ENCODE measurements at regions not wholly inside any gene's neighbourhood (a gene's known extent, or its start where the extent isn't known, plus 50 kb on each side); places are given as distances from the start of the nearest gene placed in this dataset.
"Not testable (repeated sequence)": the region's sequence is repeated elsewhere in the genome, so short reads cannot be mapped to it uniquely, and the experiment has no call there.

DNA sequence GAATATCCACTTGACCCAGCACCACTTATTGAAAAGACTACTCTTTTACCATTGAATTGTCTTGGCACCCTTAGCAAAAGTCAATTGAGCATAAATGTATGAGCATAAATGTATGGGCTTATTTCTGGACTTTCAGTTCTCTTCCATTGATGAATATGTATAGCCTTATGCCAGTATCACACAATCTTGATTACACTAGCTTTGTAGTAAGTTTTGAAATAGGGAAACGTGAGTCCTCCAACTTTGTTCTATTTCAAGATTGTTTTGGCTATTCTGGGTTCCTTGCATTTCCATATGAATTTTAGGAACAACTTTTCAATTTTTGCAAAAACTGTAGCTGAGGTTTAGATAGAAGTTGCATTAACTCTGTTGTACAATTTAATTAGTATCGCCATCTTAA, 601.0 kb downstream of the TLE1 start:
- FAIRE-seq, result no peak
- no peak for DNase-seq (ENCODE audit: low spot score in 2 of 2)

GRCh38 chr9:81086416-81086815, 602.9 kb downstream of the TLE1 start:
- FAIRE-seq (no peak), DNase-seq (ENCODE audit: low spot score in 2 of 2) (no peak)

DNA sequence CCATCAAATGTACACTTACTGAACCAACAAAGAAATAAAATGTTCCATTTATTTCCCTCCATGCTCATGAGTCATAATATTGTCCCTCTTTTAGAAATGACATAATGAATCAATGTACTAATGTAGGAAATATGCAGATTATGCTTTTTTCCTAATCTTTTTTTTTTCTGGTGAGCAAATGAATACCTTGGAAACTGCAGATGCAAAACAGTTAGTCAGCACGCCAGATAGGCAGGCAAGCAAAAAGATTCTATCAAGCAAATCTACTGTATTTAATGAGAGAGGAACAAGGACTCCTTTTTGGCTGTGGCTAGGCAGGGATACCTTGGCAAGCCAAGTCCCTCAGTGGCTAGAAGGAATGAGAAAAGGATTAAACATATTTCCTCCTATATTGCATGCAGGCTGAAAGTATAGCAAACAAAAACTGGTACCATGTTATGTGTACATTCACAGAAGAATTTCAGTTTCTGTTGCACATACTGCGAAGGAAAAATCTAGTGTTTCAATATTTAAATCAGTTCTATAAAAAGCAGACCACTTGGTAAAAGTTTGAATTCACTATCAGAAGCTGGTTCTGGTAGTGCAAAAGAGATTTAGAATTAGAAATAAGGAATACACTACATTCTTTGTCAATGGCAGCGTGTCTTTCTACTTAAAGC, 605.4 kb downstream of the TLE1 start:
- DNase-seq (ENCODE audit: low spot score in 2 of 2) (no peak), FAIRE-seq (no peak)

- DNase-seq (ENCODE audit: low spot score in 2 of 2) (no peak), FAIRE-seq (no peak)
Measured at GRCh38 chr9:81083067-81083466, 606.3 kb downstream of the TLE1 start.

DNA sequence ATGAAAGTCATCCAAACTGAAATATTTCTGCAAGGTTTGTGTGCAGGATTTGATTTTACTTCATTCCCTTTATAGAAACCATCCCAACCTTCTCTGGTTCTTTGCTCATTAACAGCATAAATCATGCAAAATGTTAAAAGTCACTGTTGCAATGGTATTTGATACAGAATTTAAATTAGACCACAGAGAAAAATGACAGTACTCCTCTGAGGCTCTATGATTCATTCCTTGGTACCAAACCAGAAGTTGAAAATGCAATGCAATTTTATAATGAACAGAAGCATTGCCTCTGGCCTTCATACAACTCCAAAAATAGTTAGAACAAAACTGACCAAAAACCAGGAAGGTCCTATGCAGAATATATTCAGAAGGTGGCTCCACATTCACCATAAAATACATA, 607.1 kb downstream of the TLE1 start:
- FAIRE-seq (no peak), DNase-seq (ENCODE audit: low spot score in 2 of 2) (no peak)

- no peak for DNase-seq (ENCODE audit: low spot score in 2 of 2)
- FAIRE-seq, result no peak
Measured at GRCh38 chr9:81080900-81081299, 608.4 kb downstream of the TLE1 start.

DNA sequence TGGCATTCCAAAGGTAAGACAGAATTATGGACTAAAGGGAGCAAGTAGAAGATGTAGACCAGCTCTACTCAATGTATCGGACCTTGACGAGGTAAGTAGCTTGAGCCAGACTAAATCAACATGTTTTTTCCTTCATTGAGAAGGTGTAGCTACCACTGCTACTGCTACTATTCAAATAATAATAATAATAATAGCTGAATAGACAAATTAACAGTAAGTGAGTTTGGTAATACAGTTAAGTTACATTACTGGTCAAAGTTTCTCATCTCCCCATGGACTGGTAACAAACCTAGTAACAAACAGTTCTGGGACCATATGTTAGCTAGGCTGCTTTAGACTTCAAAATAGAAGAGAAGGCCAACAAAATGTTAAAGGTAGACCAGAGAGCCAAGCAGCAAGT, 609.2 kb downstream of the TLE1 start:
- DNase-seq (ENCODE audit: low spot score in 2 of 2) (no peak), FAIRE-seq (no peak)

DNA sequence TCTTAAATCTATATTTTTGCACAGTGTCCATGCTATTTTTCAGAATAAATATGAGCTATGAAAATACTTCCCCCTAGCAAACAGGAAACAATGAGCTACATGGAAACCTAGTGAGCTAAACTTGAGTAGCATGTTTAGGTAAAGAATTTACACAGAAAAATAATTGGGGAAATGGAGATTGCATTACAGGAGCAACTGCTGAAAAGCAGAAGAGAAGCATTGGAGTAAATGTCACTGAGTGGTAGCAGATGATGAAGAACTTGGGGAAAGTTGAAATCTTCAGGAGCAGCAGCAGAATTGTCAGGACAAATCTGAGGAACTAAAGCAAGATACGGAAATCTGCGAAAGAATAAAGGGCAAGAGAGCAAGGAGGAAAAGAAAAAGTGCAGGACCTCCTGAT, 610.3 kb downstream of the TLE1 start:
- DNase-seq (ENCODE audit: low spot score in 2 of 2), result no peak
- no peak for FAIRE-seq

DNA sequence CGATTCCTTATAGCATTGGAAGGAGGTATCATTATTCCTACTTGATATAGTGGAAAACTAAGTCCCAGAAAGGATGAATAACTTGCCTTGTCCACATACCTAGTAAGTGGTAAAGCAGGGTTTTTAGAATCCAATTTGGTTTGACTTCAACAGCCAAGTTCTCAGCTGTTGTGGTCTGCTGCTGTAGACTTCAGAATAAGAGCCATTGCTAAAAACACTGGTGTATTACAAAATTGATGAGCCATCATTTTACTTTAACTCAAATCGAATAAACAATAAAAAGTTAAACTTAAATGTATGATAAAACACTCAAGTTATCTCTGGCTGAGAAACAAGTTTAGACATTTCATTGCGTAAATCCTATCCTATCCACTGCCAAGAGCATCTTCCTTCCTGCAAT, 610.8 kb downstream of the TLE1 start:
- DNase-seq (ENCODE audit: low spot score in 2 of 2) (no peak), FAIRE-seq (no peak)

- DNase-seq (ENCODE audit: low spot score in 2 of 2), result no peak
Measured at GRCh38 chr9:81077572-81077971, 611.8 kb downstream of the TLE1 start.

GRCh38 chr9:81076131-81076530, 613.2 kb downstream of the TLE1 start:
- DNase-seq (ENCODE audit: low spot score in 2 of 2), result no peak
- FAIRE-seq, result no peak

More at GRCh38 chr9:81077572-81077971, 611.8 kb downstream of the TLE1 start:
- no peak for FAIRE-seq

GRCh38 chr9:81074221-81074620, 615.1 kb downstream of the TLE1 start:
- FAIRE-seq (no peak), DNase-seq (ENCODE audit: low spot score in 2 of 2) (no peak)

GRCh38 chr9:81073821-81074220, 615.5 kb downstream of the TLE1 start:
- no peak for DNase-seq (ENCODE audit: low spot score in 2 of 2)

GRCh38 chr9:81072758-81073157, 616.6 kb downstream of the TLE1 start:
- no peak for FAIRE-seq
- no peak for DNase-seq (ENCODE audit: low spot score in 2 of 2)

More at GRCh38 chr9:81073821-81074220, 615.5 kb downstream of the TLE1 start:
- FAIRE-seq, result no peak

DNA sequence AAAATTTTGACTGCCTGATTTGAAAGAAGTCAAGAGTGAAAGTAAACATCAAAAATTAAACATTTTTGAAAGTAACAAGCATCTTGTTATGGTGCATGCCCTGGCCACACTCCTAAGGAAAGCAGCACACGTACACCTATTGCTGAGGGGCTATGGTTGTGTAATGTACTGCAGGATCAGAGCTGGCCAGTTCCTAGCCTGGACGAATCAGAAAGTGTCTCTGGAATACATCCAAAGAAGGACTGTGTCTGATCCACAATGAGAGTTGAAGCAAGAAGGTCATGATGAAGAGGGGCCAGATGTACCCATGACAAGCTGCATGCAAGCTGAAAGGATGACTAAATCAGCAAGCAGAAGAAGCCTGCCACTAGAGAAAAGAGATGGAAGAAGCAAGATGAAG, 618.2 kb downstream of the TLE1 start:
- DNase-seq (ENCODE audit: low spot score in 2 of 2), result no peak
- FAIRE-seq, result no peak

DNA sequence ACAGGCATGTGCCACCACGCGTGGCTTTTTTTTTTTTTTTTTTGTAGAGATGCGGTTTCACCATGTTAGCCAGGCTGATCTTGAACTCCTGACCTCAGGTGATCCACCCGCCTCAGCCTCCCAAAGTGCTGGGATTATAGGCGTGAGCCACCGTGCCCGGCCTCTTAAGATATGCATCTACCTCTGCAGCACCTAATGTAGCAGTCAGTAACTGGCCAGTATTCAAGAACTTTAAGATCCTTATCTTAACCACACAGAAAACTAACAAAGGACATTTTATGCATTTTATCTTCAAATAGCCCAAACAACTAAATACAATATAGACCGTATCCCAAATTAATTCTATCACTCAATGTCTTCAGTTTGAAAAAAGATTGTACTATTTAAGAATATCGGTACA, 618.7 kb downstream of the TLE1 start:
- DNase-seq (ENCODE audit: low spot score in 2 of 2) (no peak), FAIRE-seq (no peak)

DNA sequence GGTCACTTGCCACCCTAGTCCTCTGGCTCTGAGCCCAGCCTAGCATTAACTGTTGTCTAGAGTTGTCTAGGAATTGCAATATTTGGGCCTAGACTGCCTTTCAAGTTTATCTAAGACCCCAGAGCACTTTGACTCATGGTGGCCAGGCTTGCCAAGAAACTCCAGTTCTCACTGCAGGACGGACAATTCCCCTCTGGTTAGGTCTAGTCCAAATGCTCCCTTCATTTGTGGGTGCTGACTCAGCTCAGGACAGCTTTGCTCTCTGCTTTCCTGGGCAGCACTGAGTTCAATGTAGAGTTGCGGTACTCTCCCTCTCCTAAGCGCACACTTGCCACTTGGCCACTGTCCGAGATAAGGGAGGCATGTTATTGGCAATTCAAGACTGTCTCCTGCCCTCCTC, 619.4 kb downstream of the TLE1 start:
- DNase-seq (ENCODE audit: low spot score in 2 of 2) (no peak), FAIRE-seq (no peak)

GRCh38 chr9:81069038-81069795, 620.1 kb downstream of the TLE1 start:
- FAIRE-seq, result no peak
- DNase-seq (ENCODE audit: low spot score in 2 of 2), result no peak

DNA sequence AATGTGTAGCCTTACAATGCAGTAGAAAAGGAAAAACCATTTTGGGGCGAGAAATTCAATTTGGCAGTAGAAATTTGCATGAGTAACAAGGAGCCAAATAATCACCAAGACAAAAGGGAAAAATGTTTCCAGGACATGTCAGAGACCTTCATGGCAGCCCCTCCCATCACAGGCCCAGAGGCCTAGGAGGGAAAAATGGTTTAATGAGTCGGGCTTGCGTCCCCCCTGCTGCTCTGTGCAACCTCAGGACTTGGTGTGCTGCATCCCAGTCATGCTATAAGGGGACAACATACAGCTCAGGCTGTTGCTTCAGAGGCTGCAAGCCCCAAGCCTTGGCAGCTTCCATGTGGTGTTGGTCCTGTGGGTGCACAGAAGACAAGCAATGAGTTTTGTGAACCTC, 626.4 kb downstream of the TLE1 start:
- not testable (repeated sequence) for FAIRE-seq; DNase-seq (ENCODE audit: low spot score in 2 of 2)

- no peak for DNase-seq (ENCODE audit: low spot score in 2 of 2)
- FAIRE-seq, result no peak
Measured at GRCh38 chr9:81058782-81059181, 630.6 kb downstream of the TLE1 start.

GRCh38 chr9:81053298-81054025, 635.9 kb downstream of the TLE1 start:
- no peak for FAIRE-seq
- no peak for DNase-seq (ENCODE audit: low spot score in 2 of 2)

DNA sequence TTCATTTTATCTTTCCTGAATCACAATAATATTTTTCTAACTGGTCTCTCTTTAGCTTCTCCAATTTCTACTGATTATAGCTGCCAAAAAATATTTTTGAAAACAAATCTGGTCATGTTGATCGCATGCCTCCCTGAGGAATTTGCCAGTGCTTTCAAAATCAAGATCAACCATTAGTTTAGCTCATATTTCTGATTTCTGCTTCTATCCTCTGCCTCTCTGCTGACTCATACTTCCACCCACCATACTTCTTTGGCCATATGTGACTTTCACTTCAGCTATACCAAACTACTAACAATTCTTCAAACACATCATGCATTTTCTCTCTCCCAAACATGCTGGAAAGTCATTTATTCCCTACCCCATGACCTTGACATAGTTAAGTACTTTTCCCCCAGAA, 636.5 kb downstream of the TLE1 start:
- no peak for DNase-seq (ENCODE audit: low spot score in 2 of 2)

More for the DNA sequence above, 636.5 kb downstream of the TLE1 start:
- FAIRE-seq, result no peak

All from frontal cortex (tissue), 3 donors.